Hepatocyte (in vitro differentiated cells): ENCODE measurements at regions not wholly inside any gene's neighbourhood (a gene's known extent, or its start where the extent isn't known, plus 50 kb on each side); places are given as distances from the start of the nearest gene placed in this dataset.
"Not testable (repeated sequence)": the region's sequence is repeated elsewhere in the genome, so short reads cannot be mapped to it uniquely, and the experiment has no call there.

ENCODE experiments used
- EZH2 ChIP-seq: fragments of 200-600 bp; sonication (generic); IDR thresholded peaks from 2 replicates; pipeline ENCODE4 v1.6.1; 2016; ENCODE audit warnings: antibody characterized with exemption, mild to moderate bottlenecking, borderline replicate concordance
- TF ChIP-seq, protein P1 (sequence below): fragments of 200-600 bp; sonication (generic); IDR thresholded peaks from 2 replicates; pipeline ENCODE4 v1.5.1; 2016; ENCODE audit warnings: antibody characterized with exemption, mild to moderate bottlenecking; ENCODE audit not compliant: poor library complexity

DNA sequence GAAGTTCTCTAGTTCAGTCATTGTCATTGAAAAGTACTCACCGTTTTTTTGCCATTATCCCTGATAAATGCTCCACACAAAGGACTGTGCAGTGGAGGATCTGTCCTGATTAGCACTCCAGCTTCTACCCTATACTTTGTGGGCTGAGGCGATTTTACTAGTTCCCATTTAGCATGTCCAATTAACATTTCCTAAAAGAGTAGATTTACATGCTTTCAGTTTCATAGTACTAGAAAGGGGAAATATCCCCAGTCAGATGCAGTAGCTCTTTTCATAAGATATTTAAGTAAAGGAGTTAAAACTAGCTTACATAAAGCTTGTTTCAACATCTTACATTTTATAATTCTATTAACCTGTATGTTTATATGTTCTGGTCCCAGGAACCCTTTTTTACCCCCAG is 144.9 kb upstream of the APOOL start:
- TF ChIP-seq, protein P1, sequence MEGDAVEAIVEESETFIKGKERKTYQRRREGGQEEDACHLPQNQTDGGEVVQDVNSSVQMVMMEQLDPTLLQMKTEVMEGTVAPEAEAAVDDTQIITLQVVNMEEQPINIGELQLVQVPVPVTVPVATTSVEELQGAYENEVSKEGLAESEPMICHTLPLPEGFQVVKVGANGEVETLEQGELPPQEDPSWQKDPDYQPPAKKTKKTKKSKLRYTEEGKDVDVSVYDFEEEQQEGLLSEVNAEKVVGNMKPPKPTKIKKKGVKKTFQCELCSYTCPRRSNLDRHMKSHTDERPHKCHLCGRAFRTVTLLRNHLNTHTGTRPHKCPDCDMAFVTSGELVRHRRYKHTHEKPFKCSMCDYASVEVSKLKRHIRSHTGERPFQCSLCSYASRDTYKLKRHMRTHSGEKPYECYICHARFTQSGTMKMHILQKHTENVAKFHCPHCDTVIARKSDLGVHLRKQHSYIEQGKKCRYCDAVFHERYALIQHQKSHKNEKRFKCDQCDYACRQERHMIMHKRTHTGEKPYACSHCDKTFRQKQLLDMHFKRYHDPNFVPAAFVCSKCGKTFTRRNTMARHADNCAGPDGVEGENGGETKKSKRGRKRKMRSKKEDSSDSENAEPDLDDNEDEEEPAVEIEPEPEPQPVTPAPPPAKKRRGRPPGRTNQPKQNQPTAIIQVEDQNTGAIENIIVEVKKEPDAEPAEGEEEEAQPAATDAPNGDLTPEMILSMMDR: not testable (repeated sequence)
- TF ChIP-seq EZH2: not testable (repeated sequence)
